SK-N-DZ (cell line): ENCODE measurements at regions not wholly inside any gene's neighbourhood (a gene's known extent, or its start where the extent isn't known, plus 50 kb on each side); places are given as distances from the start of the nearest gene placed in this dataset.
"Not testable (repeated sequence)": the region's sequence is repeated elsewhere in the genome, so short reads cannot be mapped to it uniquely, and the experiment has no call there.

Source experiments
- DNase-seq: peaks from one replicate; pipeline ENCODE4 v3.0.0-alpha.2; 2015; ENCODE audit warnings: low spot score

GRCh38 chr7:35971133-35971891, 170.5 kb downstream of the SEPTIN7 start:
- no peak for DNase-seq

DNA sequence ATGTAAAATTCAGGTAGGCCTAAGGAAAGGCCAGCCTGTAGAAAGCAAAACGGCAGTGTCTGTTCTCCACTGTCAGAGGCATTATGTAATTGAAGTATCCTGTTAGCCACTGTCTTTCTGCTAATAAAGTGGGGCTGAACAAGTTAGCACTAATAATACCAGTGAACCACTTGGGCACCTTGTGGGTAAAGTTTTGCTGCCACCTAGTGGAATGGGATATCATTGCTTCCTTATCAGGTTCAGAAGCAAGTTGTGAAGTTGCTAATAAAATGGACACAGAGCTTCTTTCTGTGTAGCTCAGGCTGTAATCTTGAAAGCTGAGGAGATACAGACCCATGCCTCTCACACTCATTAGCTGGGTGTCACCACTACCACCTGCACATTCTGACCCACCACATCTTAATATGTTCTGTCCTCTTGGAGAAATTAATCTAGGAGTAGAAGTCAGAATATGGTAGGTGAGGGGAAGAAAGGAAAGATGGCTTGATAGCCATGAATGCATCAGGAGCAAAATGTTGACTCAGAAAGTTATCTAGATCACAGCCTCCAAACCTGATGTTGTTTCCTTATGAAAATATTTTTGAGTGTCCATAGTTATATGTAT, 175.1 kb downstream of the SEPTIN7 start:
- DNase-seq: peak; percentile 76

GRCh38 chr7:35978816-35979640, 174.0 kb upstream of the EEPD1 start:
- DNase-seq: not testable (repeated sequence)

DNA sequence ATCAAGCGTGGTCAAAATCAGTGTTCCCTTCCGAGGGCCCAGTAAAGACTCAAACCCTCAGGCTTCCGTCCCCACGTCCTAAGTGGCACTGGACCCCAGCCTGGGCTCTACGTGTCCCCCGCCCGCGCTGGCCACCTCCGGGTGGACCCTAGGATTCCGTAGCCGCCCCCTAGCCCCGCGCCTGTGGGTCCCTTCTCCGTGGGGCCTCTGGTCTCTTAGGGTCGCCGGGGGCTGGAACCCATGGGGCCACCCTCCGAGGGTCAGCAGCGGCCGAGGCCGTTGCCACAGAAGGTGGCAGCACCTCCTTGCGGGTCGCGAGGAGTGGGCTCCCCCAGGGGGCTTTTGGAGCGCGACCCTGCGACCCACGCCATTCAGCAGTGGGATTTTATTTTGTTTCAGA, 170.5 kb upstream of the EEPD1 start:
- no peak for DNase-seq

DNA sequence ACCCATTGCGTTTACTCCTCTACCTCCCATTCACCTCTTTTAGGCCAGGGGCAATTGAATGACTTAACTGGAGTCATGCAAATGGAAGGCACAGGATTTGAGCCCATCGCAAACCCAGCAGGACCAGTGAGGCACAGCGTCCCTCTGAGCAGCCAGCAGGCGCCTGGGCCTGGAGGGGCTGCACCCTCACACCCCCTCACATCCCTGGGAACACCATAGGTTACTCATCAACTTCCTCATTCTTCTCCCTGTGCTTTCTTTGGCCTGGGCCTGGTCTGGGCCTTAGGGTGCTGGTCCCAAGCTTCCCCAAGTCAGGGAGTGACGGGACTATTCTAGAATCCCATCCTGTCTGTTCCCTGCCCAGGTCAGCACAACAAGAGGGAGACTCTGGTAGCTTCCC, 169.4 kb upstream of the EEPD1 start:
- no peak for DNase-seq

GRCh38 chr7:35985126-35985754, 167.8 kb upstream of the EEPD1 start:
- peak; percentile 71 for DNase-seq

DNA sequence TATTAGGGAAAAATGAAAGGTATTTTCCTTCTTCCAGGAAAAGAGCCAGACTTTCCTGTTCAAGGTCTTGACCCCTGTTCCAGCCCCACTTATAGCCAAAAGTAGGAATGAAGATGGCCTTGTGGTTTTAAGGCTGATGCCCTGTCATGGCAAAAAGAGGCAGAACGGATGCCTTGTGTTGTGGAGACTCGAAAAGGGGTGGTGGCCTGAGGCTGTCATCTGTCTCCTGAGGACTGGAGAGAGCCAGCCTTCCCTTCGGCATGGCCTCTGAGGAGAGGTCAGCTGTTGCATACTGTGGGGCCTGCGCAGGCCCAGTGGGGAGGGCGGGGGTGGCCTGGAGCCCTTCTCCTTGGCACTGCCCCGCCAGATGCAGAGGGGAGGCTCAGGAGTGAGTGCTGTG, 166.0 kb upstream of the EEPD1 start:
- DNase-seq: no peak

DNA sequence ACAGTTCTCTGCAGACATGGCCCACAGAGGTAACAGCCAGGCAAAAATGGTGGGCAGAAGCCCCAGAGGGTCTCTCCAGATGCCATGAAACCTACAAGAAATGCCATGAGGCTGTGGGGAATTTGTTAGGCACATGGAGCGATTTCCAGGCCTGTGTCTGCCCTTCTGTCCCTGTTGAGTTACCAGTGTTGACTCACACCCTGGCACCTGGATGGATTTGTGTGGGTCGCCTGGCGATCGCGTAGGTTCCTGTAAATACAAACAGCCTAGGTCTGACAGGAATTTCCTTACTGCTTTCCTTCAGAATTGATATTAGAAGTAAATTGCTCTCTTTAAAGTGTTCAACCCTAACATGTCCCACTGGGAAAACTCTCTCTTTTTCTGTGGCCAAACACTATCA, 164.9 kb upstream of the EEPD1 start:
- DNase-seq: no peak

GRCh38 chr7:35988818-35989217, 164.2 kb upstream of the EEPD1 start:
- no peak for DNase-seq

DNA sequence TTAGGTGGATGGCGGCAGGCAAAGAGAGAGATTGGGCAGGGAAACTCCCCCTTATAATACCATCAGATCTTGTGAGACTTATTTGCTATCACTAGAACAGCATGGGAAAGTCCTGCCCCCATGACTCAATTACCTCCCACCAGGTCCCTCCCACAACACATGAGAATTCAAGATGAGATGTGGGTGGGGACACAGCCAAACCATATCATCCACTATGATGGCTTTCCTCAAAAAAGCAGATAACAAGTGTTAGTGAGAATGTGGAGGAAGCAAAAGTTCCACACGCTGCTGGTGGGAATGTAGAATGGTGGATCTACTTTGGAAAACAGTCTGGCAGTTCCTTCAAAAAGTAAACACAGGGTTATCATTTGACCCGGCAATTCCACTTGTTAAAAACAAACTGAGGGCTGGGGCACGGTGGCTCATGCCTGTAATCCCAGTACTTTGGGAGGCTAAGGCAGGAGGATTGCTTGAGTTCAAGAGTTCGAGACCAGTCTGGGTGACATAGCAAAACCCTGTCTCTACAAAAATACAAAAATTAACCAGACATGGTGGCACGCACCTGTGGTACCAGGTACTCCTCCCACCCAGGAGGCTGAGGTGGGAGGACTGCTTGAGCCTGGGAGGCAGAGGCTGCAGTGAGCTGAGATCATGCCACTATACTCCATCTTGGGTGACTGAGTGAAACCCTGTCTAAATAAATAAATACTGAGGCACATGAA, 161.4 kb upstream of the EEPD1 start:
- no peak for DNase-seq

- DNase-seq: no peak
Measured at GRCh38 chr7:35992436-35992835, 160.6 kb upstream of the EEPD1 start.

GRCh38 chr7:35993113-35993512, 159.9 kb upstream of the EEPD1 start:
- DNase-seq: no peak

GRCh38 chr7:35993676-35994606, 159.1 kb upstream of the EEPD1 start:
- DNase-seq: no peak

DNA sequence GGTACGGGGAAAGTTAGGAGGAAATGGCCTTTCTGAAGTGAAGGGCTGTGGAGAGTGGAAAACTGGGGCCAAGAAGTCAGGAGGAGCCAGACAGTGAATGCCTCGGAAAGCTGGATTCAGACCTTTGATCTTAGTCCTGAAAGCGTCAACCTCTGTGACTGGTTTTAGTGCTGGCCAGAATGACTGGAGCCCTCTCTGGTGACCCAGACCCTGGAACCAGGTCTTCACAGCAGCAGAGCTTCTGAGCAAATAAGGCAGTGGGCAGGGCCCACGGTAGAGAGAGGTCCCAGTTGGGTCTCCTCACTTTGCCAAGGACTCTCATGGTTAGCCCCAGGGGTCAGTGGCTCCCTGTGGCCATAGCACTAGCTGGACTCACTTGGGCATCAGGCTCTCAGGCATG, 157.7 kb upstream of the EEPD1 start:
- no peak for DNase-seq

GRCh38 chr7:35998481-35998880, 154.6 kb upstream of the EEPD1 start:
- no peak for DNase-seq

GRCh38 chr7:36001546-36001945, 151.5 kb upstream of the EEPD1 start:
- no peak for DNase-seq

GRCh38 chr7:36002900-36003299, 150.2 kb upstream of the EEPD1 start:
- DNase-seq: no peak

DNA sequence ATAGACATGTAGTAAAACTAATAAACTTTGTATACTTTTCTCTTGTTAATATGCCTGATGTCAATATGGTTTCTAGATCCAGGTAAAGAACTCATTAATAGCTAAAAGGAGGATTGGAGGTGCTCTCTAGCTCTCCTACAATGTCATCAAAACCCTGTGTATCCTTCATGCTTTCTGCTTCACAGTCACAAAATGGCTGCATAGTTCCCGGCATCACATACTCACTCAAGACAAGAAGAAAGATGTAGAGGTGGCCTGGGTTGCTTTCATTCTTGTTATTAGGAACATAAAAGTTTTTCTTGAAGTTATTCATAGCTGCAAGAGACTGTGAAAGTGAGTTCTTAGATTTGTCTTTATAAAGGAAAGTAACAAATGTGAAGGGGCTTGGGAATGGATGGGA, 149.7 kb upstream of the EEPD1 start:
- DNase-seq: no peak

GRCh38 chr7:36005293-36005692, 147.8 kb upstream of the EEPD1 start:
- DNase-seq: no peak

DNA sequence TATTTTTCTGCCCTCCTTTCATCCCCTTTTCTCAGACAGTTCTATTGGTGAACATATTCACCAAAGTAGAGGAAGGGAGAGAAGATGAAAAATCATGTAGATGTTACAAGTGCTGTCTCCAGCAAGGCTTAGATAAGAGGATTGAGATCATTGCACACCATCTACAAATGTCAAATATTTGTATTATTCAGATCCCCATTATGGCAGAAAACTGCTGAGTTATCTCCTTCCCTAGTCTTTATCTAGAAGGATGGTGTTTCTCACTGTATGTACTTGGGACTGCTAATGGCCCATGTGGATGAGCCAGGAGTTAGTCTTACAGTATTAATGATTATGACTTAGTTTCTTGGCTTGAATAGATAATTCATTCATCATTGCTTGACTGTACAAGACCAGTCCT, 147.2 kb upstream of the EEPD1 start:
- DNase-seq: no peak
